ENCODE measurements at regions not wholly inside any gene's neighbourhood (a gene's known extent, or its start where the extent isn't known, plus 50 kb on each side); places are given as distances from the start of the nearest gene placed in this dataset.

GRCh38 chr2:2800001-2800400 is 468.9 kb upstream of the MYT1L start:
- 0 out of 2 replicates have a peak overlapping the region, but pooled peaks have one; percentile 17 for H2AK5ac ChIP-seq (ENCODE audit: low read depth, low read length)
- H3K23ac ChIP-seq (ENCODE audit: insufficient read length): no peak overlapping the region
- H3K27me3 ChIP-seq (replicated peaks in 1 of 4; ENCODE audit: control insufficient read depth in 3 of 4, extremely low read depth in 1 of 4, insufficient read depth in 3 of 4, low read length in 3 of 4): no peaks in the 10 kb centered on the region
- H3K36me3 ChIP-seq (ENCODE audit: control insufficient read depth in 2 of 4, insufficient read depth in 4 of 4, low read length in 3 of 4): no peaks in the 10 kb centered on the region
- H4K91ac ChIP-seq (replicated peaks; ENCODE audit: insufficient read length, low read length): no peak overlapping the region
- H2AFZ ChIP-seq (ENCODE audit: low read length): no peak overlapping the region
- H3K18ac ChIP-seq (ENCODE audit: extremely low read depth, low read length): no peak overlapping the region
- H2BK5ac ChIP-seq (ENCODE audit: low read depth, low read length): no peak overlapping the region
- no peak for TF ChIP-seq CTBP2 (IDR thresholded peaks at IDR 0.05; ENCODE audit: borderline replicate concordance, insufficient read depth, insufficient read length, low read length)
- TF ChIP-seq TBP (IDR thresholded peaks at IDR 0.05; ENCODE audit: low read depth, low read length): no peak
- TF ChIP-seq CTCF (IDR thresholded peaks at IDR 0.05; ENCODE audit: control extremely low read depth in 1 of 3, insufficient read depth in 1 of 3, low read depth in 1 of 3, low read length in 3 of 3): no peak
- no peak for TF ChIP-seq SAP30 (IDR thresholded peaks at IDR 0.05; ENCODE audit: insufficient read depth, insufficient replicate concordance, low read length)
- TF ChIP-seq KDM1A (IDR thresholded peaks at IDR 0.05; ENCODE audit: borderline replicate concordance, low read length): no peak
- TF ChIP-seq JUN (IDR thresholded peaks at IDR 0.05; ENCODE audit: low read depth, low read length): no peak
- TF ChIP-seq POU5F1 (IDR thresholded peaks at IDR 0.05; ENCODE audit: low read depth, low read length): no peak
- no peak for TF ChIP-seq ATF2 (IDR thresholded peaks at IDR 0.05; ENCODE audit: low read length)
- DNase-seq (ENCODE audit: low read depth in 1 of 2, low spot score in 2 of 2) (no peak), FAIRE-seq (no peak)
- H3K56ac ChIP-seq (replicated peaks; ENCODE audit: insufficient read length, low read depth, low read length): no peak overlapping the region
- POLR2A ChIA-PET (ENCODE audit: partially characterized antibody): no interaction called here
- H3K4me2 ChIP-seq (ENCODE audit: insufficient read depth in 1 of 2, low read depth in 2 of 2, low read length in 2 of 2): no peak overlapping the region
- no peak overlapping the region for H2BK120ac ChIP-seq (replicated peaks; ENCODE audit: low read depth, low read length)
- no peak overlapping the region for H2BK15ac ChIP-seq (ENCODE audit: low read length)
- no peaks in the 10 kb centered on the region for H3K4me1 ChIP-seq (replicated peaks in 1 of 4; ENCODE audit: control insufficient read depth in 3 of 4, insufficient read depth in 4 of 4, low read length in 3 of 4)
- H3K4ac ChIP-seq (replicated peaks; ENCODE audit: insufficient read length, low read depth, low read length): no peak overlapping the region
- H3K23me2 ChIP-seq (ENCODE audit: low read depth, low read length): no peaks in the 10 kb centered on the region; the same call in 1 of the 2 replicates
- no peak overlapping the region for H3K14ac ChIP-seq (ENCODE audit: insufficient read length)
- no peak overlapping the region for H4K8ac ChIP-seq (ENCODE audit: extremely low read depth, insufficient read depth, low read length)
- peaks cover 0 to 5% of the 10 kb centered on the region in 2 experiments; a peak in 3 of 4 replicates for H3K9me3 ChIP-seq (ENCODE audit: insufficient read depth in 2 of 2, low read depth in 1 of 2, low read length in 1 of 2)
- H3K79me2 ChIP-seq (ENCODE audit: control insufficient read depth in 1 of 2, insufficient read depth in 2 of 2, low read length in 2 of 2): no peaks in the 10 kb centered on the region
- no peak overlapping the region for H4K5ac ChIP-seq (ENCODE audit: insufficient read length, low read depth, low read length)
- H2BK12ac ChIP-seq (ENCODE audit: low read depth, low read length): no peak overlapping the region
- no peak overlapping the region for H2BK20ac ChIP-seq (ENCODE audit: low read length)
- no peak overlapping the region for H3K9ac ChIP-seq (replicated peaks in 1 of 4; ENCODE audit: extremely low read depth in 1 of 4, low read depth in 3 of 4, low read length in 3 of 4)
- CTCF ChIA-PET (ENCODE audit: partially characterized antibody): no interaction called here
- H3K4me3 ChIP-seq (ENCODE audit: extremely low read depth in 1 of 4, insufficient read depth in 2 of 4, low read depth in 3 of 4, low read length in 4 of 4): no peak overlapping the region
- 100% methylated on average over 1 of the region's 1 CpG; no CpG with 5 or more reads in 1 of the 2 experiments for WGBS, 2 experiments (ENCODE audit: extremely low coverage in 1 of 2, insufficient coverage in 1 of 2, insufficient read length in 1 of 2, insufficient replicate concordance in 2 of 2, low coverage in 1 of 2, low lambda C conversion rate in 2 of 2, missing lambda C conversion rate in 1 of 2)
- H3K27ac ChIP-seq (ENCODE audit: low read depth, low read length): no peak overlapping the region
- H4K20me1 ChIP-seq (replicated peaks in 1 of 2; ENCODE audit: control insufficient read depth in 1 of 2, insufficient read depth in 2 of 2, low read length in 2 of 2): no peaks in the 10 kb centered on the region
- H3K79me1 ChIP-seq (ENCODE audit: low read depth, low read length): no peaks in the 10 kb centered on the region

Data from H1 (cell line).